H1 (cell line): ENCODE measurements at regions not wholly inside any gene's neighbourhood (a gene's known extent, or its start where the extent isn't known, plus 50 kb on each side); places are given as distances from the start of the nearest gene placed in this dataset.

Experiments
- CTCF ChIA-PET: fragments of 300-600 bp; sonication (Branson Sonifier 250); formaldehyde crosslinking; loops from one replicate; lab custom pipeline; 2021; ENCODE audit not compliant: partially characterized antibody; lab: Charles Lee
- POLR2A ChIA-PET: fragments of 300-600 bp; sonication (Branson Sonifier 250); formaldehyde crosslinking; loops from one replicate; lab custom pipeline; 2021; ENCODE audit warnings: inconsistent platforms; ENCODE audit not compliant: partially characterized antibody; lab: Charles Lee
- DNase-seq, 2 experiments: peaks; one replicate each; pipeline versions ENCODE4 v3.0.0 to v3.0.0-alpha.2; 2010 to 2022; ENCODE audit warnings: low spot score in 2 of 2, low read depth in 1 of 2, mixed read lengths in 1 of 2
- FAIRE-seq: peaks from 2 replicates; lab custom pipeline; 2011; peaks lifted over from hg19 to GRCh38; lab: Jason Lieb, UNC
- H2AFZ ChIP-seq: 2 replicates; pipeline ENCODE4 v1.8.1; 2012; ENCODE audit warnings: low read length, inconsistent platforms
- H2AK5ac ChIP-seq: 2 replicates; pipeline ENCODE4 v1.6.1; 2013; ENCODE audit warnings: low read depth, low read length
- H2BK120ac ChIP-seq: replicated peaks from 2 replicates; pipeline ENCODE3; 2013; ENCODE audit warnings: low read depth, low read length, inconsistent platforms
- H2BK12ac ChIP-seq: 2 replicates; pipeline ENCODE4 v1.6.1; 2013; ENCODE audit warnings: low read depth, low read length
- H2BK15ac ChIP-seq: 2 replicates; pipeline ENCODE4 v1.6.1; 2013; ENCODE audit warnings: low read length
- H2BK20ac ChIP-seq: 2 replicates; pipeline ENCODE4 v1.6.1; 2013; ENCODE audit warnings: low read length
- H2BK5ac ChIP-seq: 2 replicates; pipeline ENCODE4 v1.6.1; 2013; ENCODE audit warnings: low read depth, low read length
- H3K14ac ChIP-seq: 2 replicates; pipeline ENCODE4 v1.6.1; 2013; ENCODE audit warnings: inconsistent platforms; ENCODE audit not compliant: insufficient read length
- H3K18ac ChIP-seq: 2 replicates; pipeline ENCODE4 v1.6.1; 2013; ENCODE audit warnings: low read length; ENCODE audit errors: extremely low read depth
- H3K23ac ChIP-seq: 2 replicates; pipeline ENCODE4 v1.6.1; 2013; ENCODE audit warnings: inconsistent platforms; ENCODE audit not compliant: insufficient read length
- H3K23me2 ChIP-seq: 2 replicates; pipeline ENCODE4 v1.6.1; 2013; ENCODE audit warnings: low read depth, low read length
- H3K27ac ChIP-seq: 2 replicates; pipeline ENCODE4 v1.6.1; 2011; ENCODE audit warnings: low read depth, low read length, inconsistent platforms
- H3K27me3 ChIP-seq, 4 experiments: replicated peaks in 1 of 4; 1 replicate in 1 of 4; 2 replicates in 3 of 4; pipeline versions ENCODE4 v1.6.1 to v1.8.1; 2011 to 2013; ENCODE audit warnings: low read length in 3 of 4, mild to moderate bottlenecking in 3 of 4, inconsistent platforms in 2 of 4, mixed read lengths in 2 of 4, moderate library complexity in 1 of 4; ENCODE audit not compliant: control insufficient read depth in 3 of 4, insufficient read depth in 3 of 4; ENCODE audit errors: extremely low read depth in 1 of 4
- H3K36me3 ChIP-seq, 4 experiments: 2 replicates each; pipeline versions ENCODE4 v1.6.1 to v1.8.1; 2011 to 2013; ENCODE audit warnings: mild to moderate bottlenecking in 4 of 4, low read length in 3 of 4, moderate library complexity in 2 of 4, control low read depth in 1 of 4, inconsistent platforms in 1 of 4; ENCODE audit not compliant: insufficient read depth in 4 of 4, control insufficient read depth in 2 of 4
- H3K4ac ChIP-seq: replicated peaks from 2 replicates; pipeline ENCODE3; 2013; ENCODE audit warnings: low read length, low read depth, mixed read lengths, inconsistent platforms; ENCODE audit not compliant: insufficient read length
- H3K4me1 ChIP-seq, 4 experiments: replicated peaks in 1 of 4; 1 replicate in 1 of 4; 2 replicates in 3 of 4; pipeline versions ENCODE4 v1.6.1 to v1.8.1; 2011 to 2013; ENCODE audit warnings: low read length in 3 of 4, inconsistent platforms in 2 of 4, mixed read lengths in 1 of 4; ENCODE audit not compliant: insufficient read depth in 4 of 4, control insufficient read depth in 3 of 4
- H3K4me2 ChIP-seq, 2 experiments: 2 replicates each; pipeline versions ENCODE4 v1.6.1 to v1.8.1; 2011 to 2013; ENCODE audit warnings: low read depth in 2 of 2, low read length in 2 of 2, control low read depth in 1 of 2, inconsistent platforms in 1 of 2, mild to moderate bottlenecking in 1 of 2; ENCODE audit not compliant: insufficient read depth in 1 of 2
- H3K4me3 ChIP-seq, 4 experiments: fragments of 200-600, 300-600 bp in 1 of 4; sonication (generic), shearing (Covaris generic), sonication (Bioruptor Twin) in 1 of 4; 2 replicates each; pipeline versions ENCODE4 v1.5.1 to v1.8.1; 2011 to 2016; ENCODE audit warnings: low read length in 4 of 4, low read depth in 3 of 4, control low read depth in 2 of 4, inconsistent platforms in 2 of 4, mild to moderate bottlenecking in 2 of 4, mixed read lengths in 1 of 4, moderate library complexity in 1 of 4; ENCODE audit not compliant: insufficient read depth in 2 of 4; ENCODE audit errors: extremely low read depth in 1 of 4
- H3K56ac ChIP-seq: replicated peaks from 2 replicates; pipeline ENCODE3; 2013; ENCODE audit warnings: low read depth, mild to moderate bottlenecking, mixed read lengths, low read length, inconsistent platforms; ENCODE audit not compliant: insufficient read length
- H3K79me1 ChIP-seq: 2 replicates; pipeline ENCODE4 v1.6.1; 2013; ENCODE audit warnings: low read depth, low read length, control low read depth
- H3K79me2 ChIP-seq, 2 experiments: 2 replicates each; pipeline versions ENCODE4 v1.6.1 to v1.8.1; 2012 to 2013; ENCODE audit warnings: low read length in 2 of 2, mild to moderate bottlenecking in 2 of 2, inconsistent platforms in 1 of 2; ENCODE audit not compliant: insufficient read depth in 2 of 2, control insufficient read depth in 1 of 2
- H3K9ac ChIP-seq, 4 experiments: replicated peaks in 1 of 4; 1 replicate in 1 of 4; 2 replicates in 3 of 4; pipeline versions ENCODE4 v1.6.1 to v1.8.1; 2011 to 2013; ENCODE audit warnings: low read depth in 3 of 4, low read length in 3 of 4, control low read depth in 2 of 4, mild to moderate bottlenecking in 2 of 4, moderate library complexity in 2 of 4, inconsistent platforms in 1 of 4; ENCODE audit errors: extremely low read depth in 1 of 4
- H3K9me3 ChIP-seq, 2 experiments: 2 replicates each; pipeline versions ENCODE4 v1.6.1 to v1.8.1; 2012 to 2013; ENCODE audit warnings: mild to moderate bottlenecking in 2 of 2, moderate library complexity in 2 of 2, control low read depth in 1 of 2, inconsistent platforms in 1 of 2, low read depth in 1 of 2, low read length in 1 of 2, mixed read lengths in 1 of 2; ENCODE audit not compliant: insufficient read depth in 2 of 2
- H4K20me1 ChIP-seq, 2 experiments: replicated peaks in 1 of 2; 2 replicates each; pipeline versions ENCODE3 to v1.8.1; 2011 to 2013; ENCODE audit warnings: inconsistent platforms in 2 of 2, low read length in 2 of 2, mild to moderate bottlenecking in 1 of 2; ENCODE audit not compliant: insufficient read depth in 2 of 2, control insufficient read depth in 1 of 2
- H4K5ac ChIP-seq: 2 replicates; pipeline ENCODE4 v1.6.1; 2013; ENCODE audit warnings: low read length, low read depth, mixed read lengths, inconsistent platforms; ENCODE audit not compliant: insufficient read length
- H4K8ac ChIP-seq: 2 replicates; pipeline ENCODE4 v1.8.0; 2013; ENCODE audit warnings: mild to moderate bottlenecking, moderate library complexity, low read length, inconsistent platforms; ENCODE audit not compliant: insufficient read depth; ENCODE audit errors: extremely low read depth
- H4K91ac ChIP-seq: replicated peaks from 2 replicates; pipeline ENCODE3; 2013; ENCODE audit warnings: low read length, mixed read lengths, inconsistent platforms; ENCODE audit not compliant: insufficient read length
- BRCA1 ChIP-seq: IDR thresholded peaks from 2 replicates; pipeline ENCODE4 v1.6.1; 2012; ENCODE audit warnings: low read depth, low read length, improper control_type of control experiment
- CHD2 ChIP-seq: IDR thresholded peaks from 2 replicates; pipeline ENCODE4 v1.6.1; 2012; ENCODE audit warnings: low read length, improper control_type of control experiment
- WGBS, 2 experiments: shearing (Covaris generic) in 1 of 2; methylation state at CpG; one replicate each; pipeline versions ENCODE4 v1.1.6 to v1.1.7; 2013 to 2015; ENCODE audit warnings: low lambda C conversion rate in 2 of 2, mixed read lengths in 2 of 2, inconsistent platforms in 1 of 2, low coverage in 1 of 2, missing lambda C conversion rate in 1 of 2; ENCODE audit not compliant: insufficient replicate concordance in 2 of 2, insufficient coverage in 1 of 2, insufficient read length in 1 of 2; ENCODE audit errors: extremely low coverage in 1 of 2, missing lambda C conversion rate in 1 of 2; 5-methylcytosine and 5-hydroxymethylcytosine counted together

DNA sequence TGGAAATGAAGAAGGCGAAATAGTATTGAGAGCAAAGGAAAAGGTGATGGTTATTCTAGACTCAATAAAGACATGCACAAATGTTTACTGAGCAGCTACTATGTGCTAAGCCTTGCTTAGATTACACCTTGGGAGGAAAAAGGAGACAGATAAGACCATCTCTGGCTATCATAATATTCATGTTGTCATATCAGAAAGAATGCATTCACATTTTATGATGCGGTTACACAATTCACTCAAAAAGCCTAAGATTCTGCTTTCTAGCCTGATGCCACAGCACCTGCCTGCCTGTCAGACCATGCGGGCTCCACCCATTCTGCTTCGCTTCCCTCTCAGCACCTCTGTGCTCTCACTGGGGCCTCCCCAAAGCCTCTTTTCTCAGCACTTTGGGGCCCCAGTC is 100.9 kb downstream of the JCAD start:
- H2AK5ac ChIP-seq: no peak overlapping the region
- POLR2A ChIA-PET: no interaction called here
- no peak overlapping the region for H3K14ac ChIP-seq
- H3K79me2 ChIP-seq: no peaks in the 10 kb centered on the region
- H3K4me3 ChIP-seq: no peak overlapping the region
- 87% methylated on average over 4 of the region's 4 CpGs; no CpG with 5 or more reads in 1 of the 2 experiments for WGBS, 2 experiments
- no peak overlapping the region for H3K56ac ChIP-seq
- FAIRE-seq (no peak), DNase-seq (no peak)
- H2BK120ac ChIP-seq: no peak overlapping the region
- H3K23ac ChIP-seq: no peak overlapping the region
- H2AFZ ChIP-seq: no peak overlapping the region
- no peak overlapping the region for H2BK15ac ChIP-seq
- H3K9ac ChIP-seq: no peak overlapping the region
- H2BK20ac ChIP-seq: no peak overlapping the region
- no peak overlapping the region for H3K27ac ChIP-seq
- no peaks in the 10 kb centered on the region for H3K27me3 ChIP-seq
- no peak overlapping the region for H3K4me2 ChIP-seq
- no peak overlapping the region for H4K8ac ChIP-seq
- no peaks in the 10 kb centered on the region for H3K79me1 ChIP-seq
- no peak overlapping the region for H2BK5ac ChIP-seq
- CTCF ChIA-PET: no interaction called here
- no peaks in the 10 kb centered on the region for H3K4me1 ChIP-seq
- H3K36me3 ChIP-seq: no peaks in the 10 kb centered on the region
- no peak overlapping the region for H4K91ac ChIP-seq
- no peak overlapping the region for H3K4ac ChIP-seq
- no peak overlapping the region for H2BK12ac ChIP-seq
- no peak overlapping the region for H4K5ac ChIP-seq
- no peaks in the 10 kb centered on the region for H3K9me3 ChIP-seq
- no peak overlapping the region for H3K18ac ChIP-seq
- H4K20me1 ChIP-seq: no peaks in the 10 kb centered on the region
- no peaks in the 10 kb centered on the region for H3K23me2 ChIP-seq
- TF ChIP-seq BRCA1 (no peak), CHD2 (no peak)
